ENCODE measurements at regions not wholly inside any gene's neighbourhood (a gene's known extent, or its start where the extent isn't known, plus 50 kb on each side); places are given as distances from the start of the nearest gene placed in this dataset.

GRCh38 chr3:182668541-182668940 is 124.8 kb upstream of the ATP11B start:
- TF ChIP-seq POLR2A (IDR thresholded peaks at IDR 0.05) (no peak), CTCF (IDR thresholded peaks at IDR 0.05) (no peak)

Data from body of pancreas (tissue), 4 donors.